Renal cortex interstitium (tissue), 11 donors: ENCODE measurements at regions not wholly inside any gene's neighbourhood (a gene's known extent, or its start where the extent isn't known, plus 50 kb on each side); places are given as distances from the start of the nearest gene placed in this dataset.

Source experiments
- DNase-seq, 11 donors: peaks; one replicate each; pipeline ENCODE4 v3.0.0-alpha.2; 2013; ENCODE audit warnings: low read depth in 9 of 11, low spot score in 4 of 11; ENCODE audit errors: extremely low read depth in 1 of 11

DNA sequence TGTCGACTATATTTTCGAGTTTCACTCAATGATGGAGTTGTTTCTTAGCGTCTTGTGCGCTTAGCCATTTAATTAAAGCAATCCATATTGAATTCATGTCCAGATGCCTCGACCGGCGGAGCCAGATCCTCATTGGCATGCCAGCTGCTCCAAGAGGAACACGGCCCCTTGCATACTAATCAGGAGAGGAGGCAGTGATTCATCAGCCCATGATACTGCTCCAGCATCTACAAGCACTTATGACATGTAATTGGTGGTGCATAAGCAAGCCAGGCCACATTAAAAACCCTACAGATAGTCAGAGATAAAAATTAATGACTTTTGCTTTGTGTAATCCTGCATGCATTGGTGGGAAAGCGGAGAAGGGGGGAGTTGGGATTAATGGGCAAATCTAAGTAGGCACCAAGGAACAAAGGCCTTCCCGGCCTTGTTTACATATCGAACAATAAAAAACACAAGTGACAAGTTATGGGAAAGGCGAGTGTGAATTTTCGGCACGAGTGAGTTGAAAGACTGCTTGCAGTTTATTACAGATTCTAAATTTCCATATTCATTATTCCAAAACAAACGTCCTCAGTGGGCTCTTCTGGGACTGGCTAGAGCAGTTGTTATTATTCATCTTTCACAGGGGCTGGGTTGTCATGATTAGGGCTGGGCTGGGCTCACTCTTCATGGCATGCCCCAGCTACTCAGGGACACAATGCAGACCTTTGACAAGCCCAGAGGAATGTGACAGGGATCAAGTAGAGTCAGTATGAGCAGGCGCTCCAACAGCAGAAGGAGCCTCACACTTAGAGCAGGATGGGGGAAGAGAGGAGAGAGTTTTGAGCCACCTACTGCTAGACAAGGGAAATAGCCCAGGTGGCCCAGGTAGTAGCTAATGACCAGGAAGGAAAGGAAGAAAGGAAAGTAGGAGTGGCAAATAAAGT is 281.7 kb upstream of the ZFHX3 start:
- DNase-seq, result no peak

DNA sequence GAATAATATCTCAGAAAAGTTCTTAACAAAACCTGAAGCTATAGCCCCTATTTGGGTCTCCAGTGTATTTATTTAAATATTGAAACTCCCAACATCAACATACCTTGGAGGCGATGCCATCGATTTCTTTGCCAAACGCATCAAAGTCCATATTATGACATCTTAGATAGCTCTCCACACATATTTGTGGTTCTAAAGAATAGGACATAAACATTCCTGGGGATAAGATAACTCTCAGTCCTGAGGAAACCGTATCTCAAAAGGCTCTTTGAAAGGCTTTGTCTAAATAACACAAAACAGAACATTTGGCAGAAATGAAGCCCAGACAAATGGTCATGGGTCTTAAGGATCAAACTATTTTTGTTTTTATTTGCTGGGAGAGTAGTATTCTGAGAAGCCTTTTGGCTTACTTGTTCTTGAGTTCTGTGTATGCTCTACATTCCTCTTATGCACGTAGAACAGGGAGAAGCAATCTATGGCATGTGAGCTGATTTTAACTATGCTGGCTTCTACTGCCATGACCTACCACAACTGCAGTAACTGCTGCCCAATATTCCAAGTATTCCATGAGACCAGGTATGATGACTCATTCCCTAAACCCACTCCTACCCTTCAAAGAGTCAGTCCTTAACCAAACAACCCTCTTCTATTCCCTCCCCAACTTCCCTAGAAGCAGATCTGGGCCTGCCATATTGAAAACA is 279.0 kb upstream of the ZFHX3 start:
- no peak for DNase-seq

DNA sequence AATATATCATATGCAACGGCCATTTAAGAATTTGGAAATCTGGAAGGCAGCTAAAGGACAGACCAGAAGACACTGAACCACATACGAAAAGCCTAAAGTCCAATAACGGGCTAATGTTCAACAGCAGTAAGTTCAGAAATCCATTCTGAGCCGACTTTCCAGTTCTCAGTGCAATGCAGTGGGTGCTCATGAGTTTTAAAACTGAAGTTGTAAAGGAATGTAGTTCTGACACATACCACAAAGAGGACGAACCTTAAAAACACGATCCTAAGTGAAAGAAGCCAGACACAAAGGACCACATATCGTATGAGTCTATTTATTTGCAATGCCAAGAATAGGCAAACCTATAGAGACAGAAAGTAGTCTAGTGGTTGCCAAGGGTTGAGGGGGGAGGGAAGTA is 278.3 kb upstream of the ZFHX3 start:
- DNase-seq, result no peak

DNA sequence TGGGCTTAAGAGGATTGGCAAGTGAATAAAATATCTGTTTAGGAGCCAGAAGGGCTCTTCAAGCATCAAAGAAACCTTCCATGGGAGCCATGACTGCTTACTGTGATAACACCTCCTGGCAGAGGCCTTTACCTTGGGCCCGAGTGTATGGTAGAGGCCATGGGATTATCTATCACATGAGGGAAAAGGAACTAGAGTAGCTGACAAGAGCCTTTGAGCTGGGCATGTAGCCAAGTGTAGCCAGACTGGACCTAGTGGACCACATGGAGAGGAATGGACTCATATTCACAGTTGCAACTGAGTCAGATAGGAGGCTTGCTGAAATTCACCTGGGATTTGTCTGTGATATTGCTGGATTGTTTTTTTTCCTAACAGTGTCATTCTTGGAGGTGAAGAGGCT is 276.0 kb upstream of the ZFHX3 start:
- no peak for DNase-seq

DNA sequence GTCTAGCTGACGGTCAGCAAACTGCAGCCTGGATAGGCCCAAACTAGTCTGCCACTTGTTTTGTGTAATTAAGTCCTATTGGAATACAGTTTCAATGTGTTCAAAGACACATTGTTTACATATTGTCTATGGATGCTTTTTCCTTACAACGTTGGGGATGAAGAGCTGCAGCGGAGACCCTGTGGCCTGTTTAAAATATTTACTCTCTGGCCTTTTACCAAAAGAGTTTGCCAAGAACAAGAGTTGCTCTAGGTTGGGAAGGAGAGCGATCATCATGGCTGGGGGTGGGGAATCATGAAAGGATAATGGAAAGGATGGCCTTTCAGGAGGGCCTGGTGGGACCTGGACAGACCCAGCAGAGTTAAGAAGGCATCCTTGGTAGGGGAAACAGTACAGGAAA is 274.9 kb upstream of the ZFHX3 start:
- no peak for DNase-seq

DNA sequence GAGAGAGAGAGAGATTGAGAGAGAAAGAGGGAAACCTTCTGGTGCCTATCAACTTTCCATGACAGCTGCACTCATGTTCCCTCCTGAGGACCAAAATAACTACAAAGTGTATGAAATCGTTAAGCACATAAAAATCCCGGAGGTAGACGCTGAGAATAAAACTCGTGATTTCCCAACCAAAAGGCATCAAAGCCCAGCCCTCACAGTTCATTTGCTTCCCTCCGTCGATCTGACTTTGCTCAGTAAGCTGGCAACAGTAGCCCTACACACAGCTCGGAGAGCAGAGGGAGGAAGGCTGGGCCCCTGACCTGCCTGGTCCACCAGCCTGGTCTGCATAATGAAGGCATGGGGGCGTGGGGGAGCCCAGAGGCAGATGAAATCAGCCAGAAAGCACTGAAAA is 273.9 kb upstream of the ZFHX3 start:
- no peak for DNase-seq

DNA sequence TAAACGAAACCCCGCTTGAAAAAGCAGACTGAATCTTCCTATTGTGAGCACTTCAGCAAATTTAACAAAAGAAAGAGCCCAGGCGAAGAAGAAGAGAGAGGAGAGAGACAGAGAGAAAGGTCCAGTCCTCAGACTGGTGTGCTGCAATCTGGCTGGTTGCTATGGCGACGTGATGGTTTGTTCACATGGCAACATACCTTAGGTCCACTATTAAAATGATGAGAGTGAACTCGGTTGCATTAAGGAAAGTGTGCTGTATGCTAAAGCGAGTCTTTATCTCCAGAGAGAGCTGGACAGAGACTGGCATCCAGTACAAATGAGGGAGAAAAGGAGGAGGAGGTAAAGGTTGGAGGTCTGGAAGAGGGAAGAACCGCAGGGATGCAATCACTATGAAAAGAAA is 271.8 kb upstream of the ZFHX3 start:
- no peak for DNase-seq

DNA sequence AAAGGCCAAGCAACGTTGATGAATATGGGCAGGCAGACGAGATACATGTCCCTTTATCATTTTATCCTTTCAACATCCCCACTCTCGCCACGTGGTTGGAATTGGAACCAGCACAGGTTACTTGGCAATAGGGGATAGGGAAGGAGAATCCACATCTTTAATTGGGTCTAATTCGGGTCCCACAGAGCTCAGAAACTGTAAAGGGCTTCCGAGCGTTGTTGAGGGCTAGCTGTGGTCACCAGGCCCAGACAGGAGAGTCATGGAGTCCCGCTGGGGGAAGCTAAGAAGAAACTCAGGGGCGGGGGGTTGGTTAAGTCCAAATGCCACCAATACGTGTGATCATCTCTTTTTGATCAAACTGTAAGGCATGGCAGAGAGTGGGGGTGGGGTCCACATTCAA is 271.3 kb upstream of the ZFHX3 start:
- DNase-seq, result no peak

DNA sequence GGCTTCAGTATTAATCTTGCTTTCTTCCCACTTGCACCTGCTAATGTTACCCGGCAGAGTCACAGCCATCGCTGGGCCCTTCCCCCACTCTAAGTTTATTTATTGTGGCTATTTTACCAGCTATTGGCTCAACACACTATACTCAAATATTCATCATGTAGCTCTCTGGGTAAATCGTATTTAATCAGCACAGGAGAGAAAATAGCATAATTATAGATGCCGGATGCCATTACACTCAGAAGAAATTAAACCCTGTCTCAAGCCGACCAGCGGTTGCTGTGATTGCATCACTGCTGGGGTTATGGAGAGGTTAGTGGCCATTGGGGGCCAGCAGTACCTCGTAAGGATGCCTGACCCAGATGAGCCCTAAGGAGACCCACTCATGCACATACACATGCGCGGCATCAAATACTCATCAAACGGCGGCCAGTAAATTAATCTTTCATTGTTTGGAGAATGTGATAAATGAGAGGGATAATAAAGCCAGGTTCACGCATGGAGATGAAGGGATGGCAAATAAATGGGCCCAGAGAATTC is 269.5 kb upstream of the ZFHX3 start:
- no peak for DNase-seq

DNA sequence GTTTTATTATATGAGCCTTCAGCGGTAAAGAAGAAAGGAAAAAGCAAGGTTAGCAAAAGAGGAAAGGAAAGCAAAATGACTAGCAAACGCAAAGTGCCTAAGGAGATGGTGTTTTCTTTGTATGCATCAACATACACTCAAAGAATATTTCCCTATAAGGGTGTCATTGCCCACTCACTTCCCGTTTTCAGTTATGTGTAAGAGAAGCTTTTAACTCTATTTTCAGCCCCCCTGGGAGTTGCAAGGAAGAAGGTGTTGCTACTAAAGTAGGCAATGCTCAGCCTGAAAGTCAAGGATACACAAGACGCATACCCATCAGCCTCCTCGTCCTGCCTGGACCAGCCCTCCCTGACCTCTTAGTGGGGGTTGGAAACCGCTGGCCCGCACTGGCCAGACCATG is 267.7 kb upstream of the ZFHX3 start:
- no peak for DNase-seq

DNA sequence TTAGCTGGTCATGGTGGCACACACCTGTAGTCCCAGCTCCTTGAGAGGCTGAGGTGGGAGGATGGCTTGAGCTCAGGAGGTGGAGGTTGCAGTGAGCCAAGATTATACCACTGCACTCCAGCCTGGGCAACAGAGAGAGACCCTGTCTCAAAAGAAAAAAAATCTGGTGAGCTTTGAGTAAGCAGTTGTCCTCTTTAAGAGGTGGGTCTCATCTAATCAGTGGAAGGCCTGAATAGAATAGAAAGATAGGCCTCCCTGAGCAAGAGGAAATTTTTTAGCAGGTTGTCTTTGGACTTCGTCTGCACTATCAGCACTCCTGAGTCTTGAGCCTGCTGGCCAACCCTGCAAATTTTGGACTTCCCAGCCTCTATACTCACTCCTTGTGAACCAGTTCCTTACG is 266.0 kb upstream of the ZFHX3 start:
- DNase-seq, result no peak

DNA sequence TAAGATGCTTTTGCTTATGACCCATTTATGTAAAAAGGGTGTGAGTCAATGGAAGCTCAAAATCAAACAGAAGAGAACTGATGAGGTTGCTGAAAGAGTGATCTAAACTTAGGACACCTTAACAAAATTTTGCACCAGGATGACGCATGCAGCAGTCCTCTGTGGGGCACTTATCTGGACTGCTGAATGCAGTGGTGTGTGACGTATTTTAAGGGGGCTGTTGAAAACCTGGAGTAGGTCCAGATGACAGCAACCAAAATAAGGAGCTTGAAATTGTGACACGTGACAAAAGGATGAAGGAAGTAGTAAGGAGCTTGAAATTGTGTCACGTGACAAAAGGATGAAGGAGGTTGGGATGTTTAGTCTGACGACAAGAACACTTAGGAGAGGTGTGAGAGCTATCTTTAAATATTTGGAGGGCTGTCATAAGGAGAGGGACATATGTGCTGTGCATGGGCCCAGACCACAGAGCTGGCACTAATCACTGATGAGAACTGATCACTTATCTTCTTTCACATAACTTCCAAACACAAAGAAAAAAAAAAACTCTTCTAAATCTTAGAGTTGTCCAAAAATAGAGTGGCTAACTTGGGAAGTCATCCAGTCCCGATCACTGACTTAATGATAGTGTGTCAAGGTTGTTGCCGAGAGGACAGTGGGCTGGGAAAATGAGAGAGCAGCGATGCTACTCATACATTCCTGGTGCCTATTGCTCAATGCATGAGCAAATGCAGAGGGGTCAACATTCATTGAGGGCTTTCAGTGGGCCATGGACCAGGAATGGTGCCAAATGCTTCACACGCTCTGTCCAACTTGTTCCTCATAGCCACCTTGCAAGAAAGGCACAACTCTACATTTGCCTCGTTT is 264.2 kb upstream of the ZFHX3 start:
- DNase-seq, result no peak

DNA sequence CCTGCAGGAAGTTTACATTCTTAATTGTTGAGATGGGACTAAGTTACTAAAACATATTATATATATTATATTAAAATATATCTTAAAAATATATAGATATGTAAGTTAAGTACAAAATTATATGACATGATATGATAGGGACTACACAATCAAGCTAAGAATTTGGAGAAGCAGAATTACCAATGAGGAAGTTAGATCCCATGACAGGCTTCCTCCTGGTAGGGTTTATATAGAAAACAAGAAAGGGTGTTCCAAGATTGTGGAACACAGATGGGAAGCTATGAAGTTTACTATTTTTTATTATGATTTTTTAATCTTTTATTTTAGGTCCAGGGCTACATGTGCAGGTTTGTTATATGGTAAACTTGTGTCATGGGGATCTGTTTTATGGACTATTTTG is 260.8 kb upstream of the ZFHX3 start:
- no peak for DNase-seq

DNA sequence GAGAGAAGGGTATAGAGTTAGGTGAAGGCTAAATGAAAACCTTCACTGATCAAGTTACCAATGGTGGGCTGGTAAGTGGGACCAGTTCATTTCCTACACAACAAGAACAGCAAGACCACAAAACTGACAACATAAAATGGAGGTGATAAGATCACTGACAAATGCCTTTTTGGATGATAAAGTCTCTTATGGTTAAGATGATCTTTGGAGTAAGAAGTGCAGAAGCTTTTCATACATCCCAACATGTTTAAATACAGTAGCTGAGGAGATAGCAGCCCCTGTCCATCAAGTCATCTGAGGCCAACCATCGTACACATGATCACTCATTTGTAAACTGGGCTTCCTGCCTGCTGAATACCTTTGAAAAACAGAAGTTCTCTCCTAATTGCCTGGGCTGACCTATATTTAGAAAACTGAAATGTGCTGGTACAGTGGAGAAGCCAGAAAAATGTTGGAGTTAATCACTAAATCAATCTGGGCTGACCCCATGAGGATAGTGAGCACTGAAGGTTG is 259.0 kb upstream of the ZFHX3 start:
- no peak for DNase-seq

DNA sequence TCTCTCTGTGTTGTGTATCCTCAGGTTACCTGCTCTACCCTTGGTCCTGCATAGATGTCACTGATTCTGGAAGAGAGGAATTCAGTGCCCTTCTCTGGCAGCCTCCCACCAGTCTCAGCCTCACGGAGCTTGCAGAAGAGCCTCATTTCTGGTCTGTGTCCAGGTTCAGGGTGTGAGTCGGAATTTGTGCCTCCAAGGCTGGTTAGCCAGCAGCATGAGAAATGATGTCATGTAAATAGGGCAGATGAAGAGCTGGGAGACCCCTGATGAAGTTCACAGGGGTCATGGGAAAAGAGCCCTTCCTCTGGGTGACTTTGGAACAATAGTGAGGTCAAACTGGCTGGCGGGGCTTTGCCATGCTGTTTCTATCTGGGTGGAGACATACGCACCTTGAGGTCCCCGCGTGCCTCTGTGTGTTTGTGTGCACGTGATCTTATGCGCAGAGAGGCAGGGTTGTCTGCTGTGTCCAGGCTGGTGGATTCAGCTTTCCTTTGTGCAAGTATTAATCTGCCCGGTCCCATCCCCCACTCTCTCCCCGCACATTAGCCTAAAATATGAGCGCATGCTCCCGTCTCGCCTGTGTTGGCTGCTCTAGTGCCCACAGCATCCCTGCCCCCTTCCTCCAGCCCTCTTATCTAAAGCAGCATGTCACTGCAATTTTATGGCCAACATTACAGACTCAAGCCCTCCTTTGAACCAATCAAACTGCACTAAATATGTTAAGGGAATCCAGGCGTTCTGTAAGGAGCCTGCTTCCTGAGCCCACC is 256.3 kb upstream of the ZFHX3 start:
- DNase-seq, result peak in 3 of 11 donors; percentile 22 to 35 (median 32)

DNA sequence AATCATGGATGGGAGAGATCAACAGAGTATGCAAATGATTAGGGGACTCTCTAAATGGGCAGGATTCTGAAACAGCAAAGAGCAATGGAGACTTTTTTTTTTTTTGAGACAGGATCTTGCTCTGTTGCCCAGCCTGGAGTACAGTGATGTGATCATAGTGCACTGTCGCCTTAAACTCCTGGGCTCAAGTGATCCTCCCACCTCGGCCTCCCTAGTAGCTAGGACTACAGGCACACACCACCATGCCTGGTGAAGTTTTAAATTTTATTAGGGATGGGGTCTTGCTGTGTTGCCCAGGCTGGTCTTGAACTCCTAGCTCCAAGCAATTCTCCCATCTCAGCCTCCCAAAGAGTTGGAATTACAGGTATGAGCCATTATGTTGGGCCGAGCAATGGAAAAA is 255.0 kb upstream of the ZFHX3 start:
- no peak for DNase-seq

DNA sequence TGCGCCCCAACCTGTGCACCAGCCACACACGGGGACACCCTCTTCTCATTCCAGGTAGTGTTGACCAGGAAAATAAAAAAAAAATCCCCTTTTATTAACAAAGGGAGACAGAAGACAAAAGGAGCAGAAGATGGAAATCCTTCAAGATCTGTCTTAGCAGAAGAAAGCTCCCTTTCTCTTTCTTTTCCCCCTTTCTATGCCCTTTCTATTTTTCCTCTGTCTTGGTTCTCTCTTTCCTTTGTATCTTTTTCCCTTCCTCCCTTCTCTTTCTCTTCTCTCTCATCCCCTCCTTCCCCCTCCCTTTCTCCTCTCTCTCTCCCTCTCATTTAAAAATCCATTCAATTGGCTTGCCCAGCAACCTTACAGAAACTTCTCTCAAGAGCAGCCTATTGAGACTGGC is 254.1 kb upstream of the ZFHX3 start:
- no peak for DNase-seq

DNA sequence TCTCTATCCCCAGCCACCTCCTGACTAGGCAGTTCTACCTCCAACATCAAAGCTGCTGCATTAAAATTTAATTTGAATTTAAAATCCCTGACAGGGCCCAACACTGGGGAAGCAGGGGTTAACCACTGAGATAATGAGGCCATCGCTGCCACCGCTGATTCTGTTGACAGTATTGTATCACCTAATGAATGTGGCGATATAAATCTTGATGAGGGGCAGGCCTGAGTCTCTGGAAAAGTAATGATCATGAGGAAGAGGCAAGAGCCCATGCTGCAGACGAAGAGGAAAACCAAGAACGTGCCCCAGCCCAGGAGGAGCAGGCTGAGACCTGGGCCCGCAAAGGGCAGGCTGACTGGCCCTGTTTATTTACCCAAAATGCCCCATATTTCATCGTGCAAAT is 251.4 kb upstream of the ZFHX3 start:
- DNase-seq, result no peak

DNA sequence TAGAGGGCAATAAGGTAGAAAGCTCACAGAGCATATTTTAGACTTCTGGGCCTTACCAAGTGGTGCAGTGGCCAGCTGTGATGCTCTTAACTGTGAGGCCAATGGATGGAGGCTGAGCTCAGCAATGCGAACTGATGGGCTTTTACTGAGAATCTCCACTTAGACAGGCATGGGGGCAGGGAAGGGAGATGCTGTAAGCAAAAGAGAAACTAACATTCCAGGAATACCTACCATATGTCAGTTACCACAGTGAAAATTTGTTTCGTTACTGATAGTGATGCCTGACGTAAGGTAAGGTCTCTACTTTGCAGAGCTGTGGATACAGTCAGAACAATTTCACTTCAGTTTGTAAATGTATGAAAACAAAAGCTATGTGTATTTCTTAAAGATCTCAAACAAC is 250.6 kb upstream of the ZFHX3 start:
- DNase-seq, result no peak
